SH-SY5Y (cell line): ENCODE measurements at regions not wholly inside any gene's neighbourhood (a gene's known extent, or its start where the extent isn't known, plus 50 kb on each side); places are given as distances from the start of the nearest gene placed in this dataset.

Source experiments
- GATA2 ChIP-seq: IDR thresholded peaks from 2 replicates; pipeline ENCODE4 v1.6.1; 2011; ENCODE audit warnings: mild to moderate bottlenecking, low read depth, low read length
- GATA3 ChIP-seq: IDR thresholded peaks from 2 replicates; pipeline ENCODE4 v1.6.1; 2011; ENCODE audit warnings: low read depth, mild to moderate bottlenecking, low read length, moderate library complexity

DNA sequence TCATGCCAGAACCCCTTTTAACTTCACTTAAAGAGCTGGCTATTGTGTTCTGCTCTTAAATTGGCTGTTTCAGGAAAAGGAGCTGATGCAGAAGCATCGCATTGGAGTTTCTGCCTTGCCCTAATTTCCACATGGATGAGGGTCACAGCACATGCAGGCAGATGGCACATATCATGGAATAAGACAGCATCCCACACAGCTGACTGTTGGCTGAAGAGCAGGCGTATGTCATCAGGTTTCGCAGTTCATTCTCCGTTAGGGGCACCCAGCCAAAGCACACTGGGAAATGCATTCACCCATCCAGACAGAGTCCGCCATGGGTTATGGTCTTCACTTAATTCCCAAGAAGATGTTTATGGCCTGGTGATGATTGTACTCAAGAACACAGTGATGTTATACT lies 572.5 kb downstream of the LIG4 start:
- TF ChIP-seq GATA2 (no peak), GATA3 (no peak)
